NT2/D1 (cell line): ENCODE measurements at regions not wholly inside any gene's neighbourhood (a gene's known extent, or its start where the extent isn't known, plus 50 kb on each side); places are given as distances from the start of the nearest gene placed in this dataset.

Experiments
- DNase-seq: peaks from one replicate; pipeline ENCODE4 v3.0.0-alpha.2; 2011; ENCODE audit warnings: low read depth, low spot score
- H3K27me3 ChIP-seq: 2 replicates; pipeline ENCODE4 v1.6.0; 2011; ENCODE audit warnings: mild to moderate bottlenecking; ENCODE audit not compliant: insufficient read length, insufficient read depth
- H3K36me3 ChIP-seq: 2 replicates; pipeline ENCODE4 v1.6.1; 2011; ENCODE audit warnings: mild to moderate bottlenecking, low read length, mixed read lengths; ENCODE audit not compliant: insufficient read depth, insufficient read length
- H3K4me1 ChIP-seq: 2 replicates; pipeline ENCODE4 v1.5.1; 2011; ENCODE audit not compliant: insufficient read depth, insufficient read length
- H3K4me3 ChIP-seq: 2 replicates; pipeline ENCODE4 v1.5.1; 2011; ENCODE audit warnings: low read depth; ENCODE audit not compliant: insufficient read length
- H3K9ac ChIP-seq: 2 replicates; pipeline ENCODE4 v1.6.0; 2011; ENCODE audit warnings: low read depth; ENCODE audit not compliant: insufficient read length
- H3K9me3 ChIP-seq: 2 replicates; pipeline ENCODE4 v1.5.1; 2011; ENCODE audit warnings: mild to moderate bottlenecking, low read length; ENCODE audit not compliant: insufficient read depth
- SUZ12 ChIP-seq: IDR thresholded peaks from 2 replicates; pipeline ENCODE4 v1.6.1; 2011; ENCODE audit not compliant: insufficient read length, insufficient read depth; ENCODE audit errors: extremely low read depth
- YY1 ChIP-seq: IDR thresholded peaks from 2 replicates; pipeline ENCODE4 v1.6.1; 2011; ENCODE audit not compliant: insufficient read length, insufficient read depth
- ZNF274 ChIP-seq: IDR thresholded peaks from 2 replicates; pipeline ENCODE4 v1.6.1; 2011; ENCODE audit warnings: mild to moderate bottlenecking, low read depth, low read length

DNA sequence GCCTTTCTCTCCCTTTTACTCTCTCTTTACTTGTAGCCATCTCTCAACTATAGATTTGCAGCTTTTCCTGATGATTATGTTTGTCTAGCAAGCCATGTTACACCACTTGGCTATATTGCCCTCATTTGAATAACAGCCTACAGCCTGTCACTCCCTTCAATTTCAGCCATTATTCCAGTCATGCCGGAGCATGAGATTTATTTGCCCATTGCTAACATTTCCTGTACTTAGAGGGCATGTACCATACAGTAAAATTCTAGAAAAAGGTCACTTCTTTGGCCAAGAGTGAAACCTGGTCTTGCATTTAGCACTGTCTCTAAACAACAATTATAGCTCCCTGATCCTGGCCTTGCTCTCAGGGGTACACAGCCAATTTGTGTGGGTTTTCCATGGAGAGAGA is 221.7 kb upstream of the TMC3 start:
- Histone ChIP-seq H3K4me1 (no peaks in the 10 kb centered on the region), H3K4me3 (no peak overlapping the region), H3K9me3 (peaks cover 18% of the 10 kb centered on the region), H3K36me3 (no peaks in the 10 kb centered on the region), H3K9ac (no peak overlapping the region), H3K27me3 (no peaks in the 10 kb centered on the region)
- no peak for DNase-seq
- no peak for TF ChIP-seq ZNF274
- no peak for TF ChIP-seq YY1
- TF ChIP-seq SUZ12 = no peak

DNA sequence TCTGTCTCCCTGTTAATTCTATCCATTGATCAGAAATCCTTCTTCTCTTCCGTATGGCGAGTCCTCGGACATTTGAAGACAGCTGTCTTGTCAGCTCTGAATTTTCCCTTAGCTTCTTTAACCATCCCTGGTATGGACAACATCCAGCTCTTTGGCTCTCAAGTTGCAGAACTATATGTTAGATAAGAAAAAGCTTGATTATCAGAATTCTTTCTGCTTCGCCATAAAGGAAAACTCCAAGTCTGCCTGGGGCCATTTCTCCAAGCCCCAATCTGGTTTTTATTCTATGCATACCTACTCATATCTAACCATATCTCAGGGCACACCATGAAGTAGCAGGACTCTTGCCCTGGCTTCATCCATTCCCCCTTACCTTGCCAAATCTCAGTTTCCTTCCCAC is 215.7 kb upstream of the TMC3 start:
- no peak for DNase-seq
- no peaks in the 10 kb centered on the region for H3K4me1 ChIP-seq
- no peak overlapping the region for H3K9ac ChIP-seq
- TF ChIP-seq ZNF274 (no peak), SUZ12 (no peak), YY1 (no peak)
- H3K4me3 ChIP-seq = no peak overlapping the region
- no peaks in the 10 kb centered on the region for H3K36me3 ChIP-seq
- peaks cover 6% of the 10 kb centered on the region; the same call in 1 of the 2 replicates for H3K9me3 ChIP-seq
- no peaks in the 10 kb centered on the region for H3K27me3 ChIP-seq

DNA sequence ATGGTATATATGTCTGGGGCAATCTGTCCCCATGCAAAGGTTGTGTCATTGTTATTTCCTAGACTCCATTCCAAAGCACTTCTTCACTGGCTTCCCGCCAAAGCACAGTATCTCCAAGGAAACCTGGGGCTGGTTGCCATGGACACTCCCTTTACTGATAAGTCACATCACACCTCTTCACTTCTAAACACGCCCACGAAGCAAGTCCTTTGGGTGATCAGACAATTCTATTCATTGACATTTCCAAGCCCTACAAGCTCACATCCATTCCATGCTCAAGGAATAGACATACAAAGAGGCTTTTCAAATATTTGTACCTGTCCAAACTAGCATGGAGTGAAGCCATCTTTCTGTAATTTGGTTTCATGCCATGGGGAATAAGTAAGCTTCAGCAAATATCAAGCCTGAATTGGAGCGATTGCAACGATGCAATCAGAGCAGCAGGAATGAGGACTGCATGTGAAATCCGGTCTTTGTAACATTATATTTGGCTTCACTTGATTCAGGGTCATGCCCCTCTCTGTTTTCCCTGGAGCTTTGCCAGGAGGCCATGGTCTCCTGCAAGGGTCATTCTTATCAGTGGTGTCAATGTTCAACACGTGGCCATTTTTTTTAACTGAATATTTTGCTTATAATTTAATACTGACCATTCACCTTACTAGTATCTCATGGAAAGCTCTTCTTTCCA is 201.6 kb upstream of the TMC3 start:
- Histone ChIP-seq H3K27me3 (no peaks in the 10 kb centered on the region), H3K36me3 (no peaks in the 10 kb centered on the region), H3K9me3 (no peaks in the 10 kb centered on the region; the same call in 1 of the 2 replicates), H3K9ac (no peak overlapping the region), H3K4me1 (no peaks in the 10 kb centered on the region), H3K4me3 (no peak overlapping the region)
- TF ChIP-seq ZNF274 (no peak), SUZ12 (no peak), YY1 (no peak)
- no peak for DNase-seq

DNA sequence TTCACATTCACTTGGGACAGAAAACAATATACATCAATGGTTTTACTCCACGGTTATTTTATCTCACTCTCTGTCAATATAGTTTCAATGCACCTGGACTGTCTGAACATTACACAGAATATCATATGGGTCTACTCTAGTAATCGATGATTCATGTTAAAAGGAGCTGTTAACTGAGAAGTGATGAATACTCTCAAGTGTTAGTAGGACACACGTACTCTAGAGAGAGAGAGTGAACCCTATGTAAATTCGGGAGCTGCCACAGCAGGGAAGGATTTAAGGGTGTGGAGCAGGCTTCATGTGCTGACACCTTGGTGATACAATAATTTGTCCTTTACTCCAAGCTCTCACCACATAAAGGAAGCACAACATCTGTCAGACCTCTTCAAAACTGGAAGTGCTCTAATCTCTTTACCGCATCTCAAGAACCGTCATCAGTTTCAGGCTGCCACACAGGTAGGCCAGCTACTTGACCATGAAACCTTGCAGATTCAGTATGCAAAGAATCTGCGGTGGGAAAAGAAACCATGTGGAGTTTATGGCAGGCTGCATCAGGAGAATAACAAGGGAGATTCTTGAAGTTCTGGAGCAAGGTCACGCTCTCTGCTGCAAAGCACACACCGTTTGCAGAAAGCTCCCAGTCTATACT is 199.2 kb upstream of the TMC3 start:
- no peak overlapping the region for H3K4me3 ChIP-seq
- TF ChIP-seq SUZ12 (no peak), ZNF274 (no peak), YY1 (no peak)
- DNase-seq = no peak

DNA sequence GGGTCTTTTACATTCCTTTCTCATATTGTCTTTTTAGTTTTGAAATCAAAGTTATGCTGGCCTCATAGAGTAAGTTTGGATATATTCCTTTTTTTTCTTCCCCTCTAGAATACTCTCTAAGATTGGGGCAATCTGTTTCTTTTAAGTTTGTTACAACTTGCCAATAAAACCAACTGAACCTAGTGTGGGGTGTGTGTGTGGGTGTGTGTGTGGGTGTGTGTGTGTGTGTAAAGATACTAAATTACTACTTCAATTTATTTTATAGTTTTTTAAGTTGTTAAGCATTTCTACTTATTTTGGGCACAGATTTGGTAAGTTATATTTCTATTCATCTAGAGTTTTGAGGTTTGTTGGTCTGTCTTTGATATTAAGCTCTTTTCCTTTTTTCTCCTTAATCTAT is 198.2 kb upstream of the TMC3 start:
- no peaks in the 10 kb centered on the region for H3K9me3 ChIP-seq
- no peaks in the 10 kb centered on the region for H3K36me3 ChIP-seq
- no peaks in the 10 kb centered on the region for H3K4me1 ChIP-seq
- H3K27me3 ChIP-seq = no peaks in the 10 kb centered on the region
- TF ChIP-seq ZNF274 (no peak), SUZ12 (no peak), YY1 (no peak)
- no peak for DNase-seq
- H3K4me3 ChIP-seq = no peak overlapping the region
- H3K9ac ChIP-seq = no peak overlapping the region

More for the DNA sequence above, 199.2 kb upstream of the TMC3 start:
- Histone ChIP-seq H3K4me1 (no peaks in the 10 kb centered on the region), H3K9me3 (no peaks in the 10 kb centered on the region), H3K9ac (no peak overlapping the region), H3K36me3 (no peaks in the 10 kb centered on the region), H3K27me3 (no peaks in the 10 kb centered on the region)

DNA sequence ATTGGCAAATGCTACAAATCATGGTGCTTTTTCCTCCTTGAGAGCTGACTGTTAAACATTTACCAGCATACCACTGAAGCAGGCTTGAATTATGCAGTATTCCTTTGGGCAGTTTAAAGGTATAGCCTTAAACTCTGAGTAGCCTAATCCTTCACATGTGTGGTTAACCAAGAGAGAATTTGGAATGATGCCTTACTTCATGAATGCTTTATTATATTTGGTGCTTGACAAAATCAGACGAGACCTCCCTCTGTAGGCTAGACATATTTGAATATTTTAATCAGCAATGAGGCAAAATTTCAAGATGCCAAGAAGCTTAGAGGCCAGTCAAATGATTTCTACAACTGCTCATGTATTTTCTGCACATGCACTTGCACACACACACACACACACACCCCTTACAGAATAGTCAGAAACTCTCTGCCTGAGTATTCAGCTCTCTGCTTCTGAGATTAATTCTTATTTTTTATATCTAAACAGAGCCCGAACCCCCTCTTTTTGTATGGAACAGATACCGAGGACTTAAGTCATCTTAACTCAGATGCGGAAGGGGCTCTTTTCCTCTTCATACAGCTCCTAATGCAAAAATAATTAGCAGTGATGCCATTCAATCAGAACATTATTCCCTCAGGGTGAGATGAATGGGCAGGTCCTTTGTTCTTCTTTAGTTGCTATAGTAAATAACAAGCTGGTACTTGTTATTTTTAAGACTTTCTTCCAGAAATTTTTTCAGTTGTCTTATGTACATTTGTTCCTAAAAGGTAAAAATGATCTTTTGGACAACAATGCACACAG is 195.5 kb upstream of the TMC3 start:
- no peak for TF ChIP-seq YY1
- TF ChIP-seq SUZ12 = no peak
- TF ChIP-seq ZNF274 = no peak
- DNase-seq = no peak
- Histone ChIP-seq H3K4me3 (no peak overlapping the region), H3K36me3 (no peaks in the 10 kb centered on the region), H3K4me1 (no peaks in the 10 kb centered on the region), H3K27me3 (no peaks in the 10 kb centered on the region), H3K9ac (no peak overlapping the region), H3K9me3 (no peaks in the 10 kb centered on the region)

DNA sequence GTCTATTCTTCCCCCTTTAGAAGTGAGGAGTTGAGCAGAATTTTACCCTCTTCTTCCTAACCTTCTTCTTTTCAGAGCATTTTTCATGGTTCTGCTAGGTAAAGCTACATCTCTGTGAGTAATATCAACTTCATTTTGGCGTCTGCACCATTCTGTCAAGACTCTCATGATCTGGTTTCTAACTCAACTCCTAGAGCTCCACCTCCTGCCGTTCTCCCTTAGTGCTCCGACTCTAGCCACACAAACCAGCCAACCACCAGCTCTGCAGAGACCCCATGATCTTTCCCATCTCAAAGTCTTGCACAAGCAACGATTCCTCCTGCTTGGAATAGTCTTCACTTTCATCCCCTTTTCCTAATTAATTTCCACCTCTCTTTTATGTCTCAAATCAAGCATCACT is 193.9 kb upstream of the TMC3 start:
- Histone ChIP-seq H3K4me1 (no peaks in the 10 kb centered on the region), H3K4me3 (no peak overlapping the region), H3K9me3 (no peaks in the 10 kb centered on the region), H3K9ac (no peak overlapping the region), H3K36me3 (no peaks in the 10 kb centered on the region), H3K27me3 (no peaks in the 10 kb centered on the region)
- no peak for DNase-seq
- TF ChIP-seq ZNF274 (no peak), SUZ12 (no peak), YY1 (no peak)
